Fibroblast of skin of scalp (primary cell): ENCODE measurements at regions not wholly inside any gene's neighbourhood (a gene's known extent, or its start where the extent isn't known, plus 50 kb on each side); places are given as distances from the start of the nearest gene placed in this dataset.

ENCODE experiments used
- DNase-seq: peaks from one replicate; pipeline ENCODE4 v3.0.0-alpha.2; 2013

DNA sequence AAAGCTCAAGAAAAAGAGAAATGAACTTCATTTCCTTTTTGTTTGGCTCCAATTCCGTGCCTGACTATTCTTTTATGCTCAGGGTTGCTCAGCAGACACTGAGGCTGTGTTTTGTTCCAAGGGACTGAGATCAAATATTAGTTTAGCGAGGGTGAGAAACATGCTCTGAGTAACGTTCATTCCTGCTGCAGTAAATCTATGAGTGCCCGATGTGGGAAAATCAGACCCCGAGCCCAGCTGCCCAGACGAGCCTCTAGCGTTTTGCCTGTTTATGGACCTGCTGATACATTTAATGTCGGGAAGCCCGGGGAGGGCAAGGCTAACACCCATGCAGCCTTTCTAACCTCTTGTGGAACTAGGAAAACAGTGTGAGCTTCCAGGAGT lies 119.2 kb downstream of the VAPA start:
- DNase-seq, result no peak

DNA sequence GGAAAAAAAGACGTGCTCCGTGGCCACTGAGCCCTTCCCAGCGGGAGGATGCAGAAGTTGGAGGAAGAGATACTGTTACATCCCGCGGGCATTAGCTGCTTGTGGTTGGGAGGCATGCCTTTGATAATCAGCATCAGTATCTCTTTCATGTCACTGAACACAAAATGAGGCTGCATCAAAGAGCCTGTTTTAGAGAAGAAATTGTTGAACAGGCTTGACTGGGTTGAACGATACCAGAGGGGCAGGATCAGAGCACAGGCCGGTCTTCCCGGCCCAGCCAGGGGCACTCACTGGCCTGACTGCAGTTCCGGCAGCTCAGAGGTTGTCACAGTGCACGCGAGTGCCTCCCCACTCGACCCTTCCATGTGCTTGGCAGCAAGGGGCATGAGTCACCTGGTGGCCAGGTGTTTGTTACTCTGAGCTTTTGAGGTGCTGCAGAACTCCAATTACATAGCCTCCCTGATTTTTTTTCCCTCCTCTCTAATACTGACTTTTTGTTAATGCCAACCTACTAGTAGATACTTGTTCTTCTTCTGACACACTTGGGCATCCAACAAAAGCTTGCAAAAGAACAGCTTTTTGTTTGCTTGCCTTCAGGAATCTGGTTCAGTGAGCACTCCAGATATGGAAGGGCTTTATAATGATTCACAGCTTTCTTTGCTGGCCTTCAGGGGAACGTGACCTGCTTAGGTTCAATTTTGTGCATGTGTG lies 121.6 kb downstream of the VAPA start:
- peak; percentile 58 for DNase-seq

DNA sequence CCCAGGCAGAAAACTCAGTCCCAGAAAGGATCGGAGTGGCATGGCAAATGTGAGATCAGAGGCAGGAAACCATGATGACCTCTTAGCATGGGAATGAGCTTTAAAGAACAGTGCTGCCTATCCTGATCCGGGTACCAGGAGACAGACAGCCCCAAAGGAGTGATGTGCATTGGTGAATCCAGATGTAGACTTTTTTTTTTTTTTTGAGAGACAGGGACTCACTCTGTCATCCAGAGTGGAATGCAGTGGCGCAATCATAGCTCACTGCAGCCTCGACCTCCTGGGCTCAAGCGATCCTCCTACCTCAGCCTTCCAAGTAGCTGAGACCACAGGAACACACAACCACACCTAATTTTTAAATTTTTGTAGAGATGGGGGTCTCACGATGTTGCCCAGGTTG lies 122.7 kb downstream of the VAPA start:
- DNase-seq, result peak; percentile 50

DNA sequence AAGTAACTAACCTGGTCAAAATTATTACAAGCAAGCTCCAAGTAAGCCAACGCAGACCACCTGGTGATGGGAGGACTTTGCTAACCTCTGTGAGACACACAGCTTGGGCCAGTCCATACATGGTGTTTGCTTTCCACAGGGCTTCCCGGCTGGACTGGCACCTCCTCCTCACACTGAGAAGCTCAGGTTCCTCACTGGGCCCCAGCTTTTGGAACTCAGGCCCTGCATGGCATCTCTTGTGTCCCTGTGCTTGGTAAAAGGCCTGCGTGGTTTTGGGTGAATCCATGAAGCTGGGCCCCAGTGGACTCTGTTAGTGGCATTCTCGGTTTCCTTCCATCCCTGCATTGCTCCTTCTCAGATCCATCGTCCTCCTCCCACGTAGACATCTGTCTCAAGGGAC lies 123.4 kb downstream of the VAPA start:
- DNase-seq, result no peak

DNA sequence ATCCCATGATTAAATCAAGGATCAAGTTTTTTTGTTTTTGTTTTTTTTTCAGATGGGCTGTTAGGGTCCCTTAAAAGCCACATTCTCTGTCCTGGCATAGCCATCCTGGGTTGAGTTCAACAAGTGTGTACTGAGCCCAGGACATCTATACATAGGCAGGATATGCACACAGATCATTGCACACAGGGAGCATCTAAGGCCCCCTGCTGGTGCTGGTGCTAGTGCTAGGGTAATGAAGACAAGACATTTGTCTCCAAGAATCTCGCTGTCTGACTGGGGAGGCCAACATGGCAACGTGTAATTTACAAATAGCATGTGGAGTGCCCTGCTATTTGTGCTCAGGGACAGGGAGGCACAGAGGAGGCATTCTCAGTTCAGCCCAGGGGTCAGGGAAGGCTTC lies 124.5 kb downstream of the VAPA start:
- DNase-seq, result no peak

DNA sequence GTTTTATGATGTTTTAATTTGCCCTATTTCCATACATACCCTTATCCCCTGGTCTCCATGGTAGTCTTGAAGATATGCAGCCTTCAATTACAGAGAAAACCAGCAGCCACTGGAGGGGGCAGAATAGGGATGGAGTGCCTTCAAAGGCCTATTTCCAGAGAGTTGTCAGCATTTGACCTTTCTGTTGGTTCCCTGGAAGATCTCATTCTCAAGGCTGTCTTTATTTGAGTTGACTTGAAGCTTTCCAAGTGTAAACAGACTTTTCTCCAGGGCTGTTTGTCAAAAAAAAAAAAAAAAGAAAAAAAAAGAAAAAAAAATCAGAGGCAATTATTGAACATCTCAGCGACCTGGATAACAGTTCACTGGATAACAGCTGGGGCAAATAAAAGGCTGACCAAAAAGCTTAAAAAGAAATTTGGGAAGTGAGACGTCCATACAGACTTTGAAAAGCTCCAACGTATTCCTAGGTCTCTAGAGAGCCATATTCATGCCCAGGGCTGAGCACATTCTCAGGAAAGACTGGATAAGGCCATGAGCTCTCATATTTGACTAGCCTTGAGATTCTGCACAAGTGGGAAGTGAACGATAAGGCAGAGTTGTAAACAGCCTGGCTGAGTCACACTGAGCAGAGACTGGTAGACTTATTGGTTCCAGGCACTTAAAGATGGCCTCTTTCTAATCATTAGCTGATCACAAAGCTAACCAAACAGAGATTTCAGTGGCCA lies 126.6 kb downstream of the VAPA start:
- no peak for DNase-seq

DNA sequence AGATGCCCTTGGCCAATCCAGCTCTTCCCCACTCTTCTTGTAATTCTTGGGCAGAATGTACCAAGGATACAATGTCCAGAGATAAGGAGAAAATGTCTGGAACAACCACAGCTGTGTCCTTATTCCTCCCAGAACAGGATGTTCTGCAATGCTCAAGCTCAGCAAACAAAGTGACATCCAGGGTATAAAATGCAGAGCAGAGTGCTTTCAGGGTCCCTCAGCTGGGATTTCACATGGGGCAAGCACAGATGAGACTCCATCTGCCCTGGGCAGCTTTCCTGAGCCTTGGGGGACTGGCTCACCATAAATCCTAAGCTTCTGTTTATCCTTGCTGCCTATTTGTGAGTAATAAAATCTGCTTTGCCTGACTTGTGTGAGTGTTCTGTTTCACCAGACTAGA lies 127.4 kb downstream of the VAPA start:
- DNase-seq, result peak; percentile 51

DNA sequence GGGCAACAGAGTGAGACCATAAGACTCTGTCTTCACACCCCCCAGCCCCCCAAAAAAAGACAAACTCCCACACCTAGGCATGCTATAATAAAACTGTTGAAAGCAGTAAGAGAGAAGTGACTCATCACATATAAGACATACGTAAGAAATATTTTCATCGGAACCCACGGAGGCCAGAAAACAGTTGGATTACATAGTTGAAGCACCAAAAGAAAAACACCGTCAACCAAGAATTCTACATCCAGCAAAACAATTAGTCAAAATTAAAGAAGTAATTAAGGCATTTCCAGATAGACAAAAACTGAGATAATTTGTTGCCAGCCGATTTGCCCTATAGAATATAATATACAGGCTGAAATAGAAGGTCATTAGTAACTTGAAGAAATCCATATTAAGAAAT lies 128.7 kb downstream of the VAPA start:
- DNase-seq, result no peak

DNA sequence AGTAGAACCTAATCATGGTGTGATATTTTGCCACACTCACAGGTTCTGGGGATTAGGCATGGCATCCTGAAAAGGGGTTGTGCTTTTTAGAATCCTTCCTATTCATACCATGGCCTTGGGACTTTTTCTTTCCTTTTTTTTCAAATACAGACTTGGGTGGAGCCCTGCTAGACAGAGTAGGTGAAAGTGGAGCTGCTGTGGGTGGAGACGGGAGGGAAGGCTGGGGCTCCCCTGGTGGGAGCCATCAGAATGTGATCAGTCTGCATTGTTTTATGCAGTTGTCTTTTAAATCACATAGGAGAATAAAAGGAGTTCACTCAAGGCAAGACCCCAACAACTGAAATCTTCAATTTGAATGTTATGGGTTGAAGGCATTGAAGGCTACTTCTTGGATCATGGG lies 130.2 kb downstream of the VAPA start:
- DNase-seq, result no peak

DNA sequence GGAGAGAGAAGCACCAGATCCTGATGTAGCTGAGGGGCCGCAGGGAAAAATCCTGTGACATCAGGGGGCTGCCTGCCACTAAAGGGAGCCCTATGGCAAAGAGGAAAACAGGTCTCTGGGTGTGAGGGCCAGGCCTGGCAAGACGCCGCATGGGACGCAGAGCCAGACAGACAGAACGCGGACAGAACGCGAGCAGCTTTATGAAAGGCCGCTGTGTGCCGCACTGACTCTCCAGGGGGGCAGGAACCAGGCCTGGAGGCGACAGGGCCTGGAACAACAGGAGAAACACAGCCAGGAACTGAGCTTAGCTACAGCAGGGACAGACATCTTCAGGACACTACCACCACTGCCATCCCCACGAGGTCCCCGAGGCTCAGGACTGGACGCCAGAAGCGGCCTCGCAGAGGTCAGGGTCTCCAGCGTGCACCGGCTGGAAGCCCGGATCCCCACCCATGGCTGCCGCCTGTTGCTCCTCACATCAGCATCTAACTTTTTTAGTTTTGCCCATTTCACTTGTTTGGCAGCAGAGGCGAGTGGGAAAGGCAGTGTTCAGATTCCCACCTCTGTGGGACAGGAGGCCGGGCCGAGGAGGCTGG lies 131.6 kb downstream of the VAPA start:
- no peak for DNase-seq

DNA sequence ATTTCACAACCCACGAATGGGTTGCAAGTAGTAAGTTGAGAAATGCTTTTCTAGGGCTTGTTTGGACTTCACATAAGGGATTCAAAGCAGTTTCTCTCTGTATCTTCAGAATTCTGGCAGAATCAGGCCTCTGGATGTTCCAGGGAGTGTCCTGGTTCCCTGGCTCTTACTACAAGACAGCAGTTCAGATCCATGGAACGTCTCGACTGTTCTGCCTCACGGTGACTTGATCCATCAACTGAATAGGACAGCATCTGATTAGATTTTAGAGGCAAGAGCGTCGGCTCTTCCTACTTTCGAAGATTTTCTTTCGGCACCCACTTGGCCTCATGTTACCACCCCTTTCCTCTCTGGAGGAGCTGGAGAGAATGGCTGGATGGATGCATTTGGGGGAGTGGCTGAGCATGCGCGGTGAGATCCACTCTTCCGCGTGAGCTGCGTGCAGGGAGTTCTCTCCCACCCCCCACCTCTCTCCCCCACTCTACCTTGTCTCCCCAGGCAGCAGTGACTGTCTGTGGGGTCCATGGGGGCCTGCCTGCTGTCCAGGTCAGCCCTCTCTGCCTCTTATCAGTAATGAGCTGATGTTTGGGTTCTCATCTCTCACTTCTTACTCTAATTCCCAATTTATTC lies 132.5 kb downstream of the VAPA start:
- DNase-seq, result no peak

DNA sequence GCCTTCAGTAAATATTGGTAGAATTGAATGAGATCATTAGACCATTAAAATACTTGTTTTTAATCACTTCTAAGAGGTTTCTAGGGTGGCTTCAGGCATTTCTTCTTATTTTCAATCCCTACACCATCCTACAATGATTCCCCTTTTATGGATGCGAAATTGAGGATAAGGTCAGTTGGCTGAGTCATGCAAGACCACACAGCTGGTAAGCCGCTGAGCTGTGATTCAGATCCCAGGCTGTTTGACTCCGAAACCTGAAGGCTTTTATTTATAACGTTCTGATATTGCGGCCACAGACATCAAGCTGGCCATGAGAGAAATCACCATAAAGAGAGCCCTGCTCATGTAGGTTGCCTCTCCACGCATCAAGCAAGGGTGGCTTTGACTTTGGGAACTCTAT lies 133.4 kb downstream of the VAPA start:
- DNase-seq, result peak; percentile 66

DNA sequence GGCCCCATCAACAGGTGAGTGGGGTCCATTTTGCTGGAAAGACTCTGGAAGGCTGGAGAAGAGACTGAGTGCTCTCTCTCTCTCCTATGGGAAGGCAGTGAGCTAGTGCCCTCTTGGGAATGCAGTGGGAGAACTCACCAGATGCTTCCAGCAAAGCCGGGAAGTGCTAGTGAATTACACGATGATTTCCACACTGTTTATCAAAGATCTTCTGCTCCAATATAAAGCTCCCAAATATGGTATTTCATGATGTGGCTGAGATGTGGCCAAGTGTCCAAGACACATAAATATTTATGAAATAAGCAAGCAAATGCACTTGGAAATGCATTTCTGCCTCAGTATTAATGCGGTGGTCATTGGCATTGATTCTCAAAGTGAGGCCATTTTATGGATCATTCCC lies 135.9 kb downstream of the VAPA start:
- peak; percentile 38 for DNase-seq

DNA sequence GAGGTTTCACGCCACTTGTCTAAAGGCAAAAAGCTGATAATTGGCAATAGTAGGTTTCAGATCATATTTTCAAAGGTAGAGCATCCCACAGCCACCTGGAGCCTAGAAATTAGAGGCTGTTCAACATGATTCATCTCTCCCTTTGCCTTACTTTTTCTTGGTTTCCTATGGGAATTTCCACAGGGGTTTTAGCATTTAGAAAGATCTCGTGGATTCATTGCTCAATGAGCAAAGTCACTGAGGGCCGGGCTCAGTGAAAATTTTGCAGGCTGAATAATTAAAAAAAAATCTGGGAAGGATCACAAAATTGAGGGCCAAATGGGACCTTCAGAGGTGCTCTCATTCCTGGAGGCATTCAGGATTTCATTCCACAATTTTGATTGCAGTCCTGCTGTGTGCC lies 137.1 kb downstream of the VAPA start:
- DNase-seq, result no peak

DNA sequence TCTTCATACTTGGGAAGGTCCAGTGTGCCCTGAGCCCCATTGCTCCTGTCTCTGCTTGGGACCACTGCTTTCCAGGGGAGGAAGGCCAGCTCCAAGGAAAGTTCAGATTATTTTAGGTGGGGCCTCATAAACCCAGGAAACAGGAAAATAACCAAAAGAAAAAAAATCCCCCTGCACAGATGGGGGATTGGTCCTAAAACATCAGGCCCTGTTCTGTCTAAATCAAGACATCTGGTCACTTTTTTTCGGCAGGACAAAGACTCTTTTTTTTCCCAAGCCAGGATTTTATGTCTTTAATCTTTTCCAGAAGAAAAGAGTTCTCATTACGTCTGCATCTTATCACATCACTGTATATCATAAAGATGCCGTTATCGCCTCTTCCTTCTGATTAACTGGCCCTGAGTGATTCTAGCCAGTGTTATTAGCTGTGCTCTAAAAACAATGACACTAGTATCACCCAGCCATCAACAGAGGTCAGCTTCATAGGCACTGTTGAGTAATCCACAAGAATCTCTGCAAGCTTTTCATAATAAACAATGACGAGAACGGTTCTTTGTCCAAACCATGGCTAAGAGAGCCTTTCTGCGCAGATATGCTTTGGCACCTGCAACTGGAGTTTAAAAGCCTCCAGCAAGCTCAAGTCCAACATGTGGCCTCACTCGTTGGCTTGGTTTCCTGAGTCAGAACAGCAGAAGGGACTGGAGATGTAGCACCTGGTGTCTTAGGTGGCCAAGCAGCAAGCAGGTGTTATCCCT lies 138.2 kb downstream of the VAPA start:
- no peak for DNase-seq

DNA sequence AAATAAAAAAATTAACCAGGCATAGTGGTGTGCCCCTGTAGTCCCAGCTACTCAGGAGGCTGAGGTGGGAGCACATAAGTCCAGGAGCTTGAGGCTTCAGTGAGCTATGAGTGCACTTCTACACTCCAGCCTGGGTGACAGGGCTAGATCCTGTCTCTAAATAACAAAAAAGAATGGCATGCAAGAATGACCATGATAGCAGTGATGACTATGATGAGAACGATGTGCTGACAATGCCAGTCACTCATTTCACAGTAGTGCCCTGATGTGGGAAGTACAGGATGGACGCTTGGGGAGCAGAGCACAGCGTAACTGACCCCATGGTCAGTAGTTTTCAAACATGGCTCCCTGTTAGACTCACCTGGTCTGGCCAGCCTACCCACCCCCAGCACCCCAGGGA lies 139.1 kb downstream of the VAPA start:
- DNase-seq, result no peak

DNA sequence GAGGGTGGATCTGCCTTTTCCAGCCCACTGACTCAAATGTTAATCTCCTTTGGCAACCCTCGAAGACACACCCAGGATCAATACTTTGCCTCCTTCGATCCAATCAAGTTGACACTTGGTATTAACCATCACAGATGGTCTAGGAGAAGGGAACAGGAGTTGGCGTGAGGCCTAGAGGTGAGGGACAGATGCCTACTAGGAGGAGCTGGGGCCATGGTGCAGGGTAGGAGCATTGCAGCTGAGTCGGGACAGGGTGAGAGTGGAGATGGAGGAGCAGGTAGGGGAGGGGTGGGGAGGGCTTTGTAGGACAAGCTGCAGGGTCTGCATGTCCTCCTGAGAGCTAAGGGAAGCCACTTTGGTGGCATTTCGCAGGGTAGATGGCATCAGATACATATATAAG lies 140.0 kb downstream of the VAPA start:
- no peak for DNase-seq

DNA sequence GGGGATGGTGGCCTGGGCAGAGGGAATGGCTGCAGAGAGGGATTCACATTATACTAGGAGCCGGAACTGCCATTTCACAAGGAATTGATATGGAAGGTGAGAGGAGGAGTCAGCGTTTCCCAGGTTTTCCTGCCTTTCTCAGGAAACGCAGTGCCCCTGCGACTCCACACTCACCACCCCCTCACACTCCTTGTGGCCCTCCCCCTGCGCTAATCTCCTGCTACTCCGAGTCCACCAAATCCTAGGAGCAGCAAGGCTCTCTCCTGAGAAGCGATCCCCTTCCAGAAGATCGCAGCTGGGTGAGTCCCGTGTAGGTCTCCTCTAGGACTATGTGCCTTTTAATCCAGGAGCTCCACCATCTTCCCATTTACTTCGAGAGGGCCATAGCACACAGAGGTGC lies 140.6 kb downstream of the VAPA start:
- DNase-seq, result no peak

DNA sequence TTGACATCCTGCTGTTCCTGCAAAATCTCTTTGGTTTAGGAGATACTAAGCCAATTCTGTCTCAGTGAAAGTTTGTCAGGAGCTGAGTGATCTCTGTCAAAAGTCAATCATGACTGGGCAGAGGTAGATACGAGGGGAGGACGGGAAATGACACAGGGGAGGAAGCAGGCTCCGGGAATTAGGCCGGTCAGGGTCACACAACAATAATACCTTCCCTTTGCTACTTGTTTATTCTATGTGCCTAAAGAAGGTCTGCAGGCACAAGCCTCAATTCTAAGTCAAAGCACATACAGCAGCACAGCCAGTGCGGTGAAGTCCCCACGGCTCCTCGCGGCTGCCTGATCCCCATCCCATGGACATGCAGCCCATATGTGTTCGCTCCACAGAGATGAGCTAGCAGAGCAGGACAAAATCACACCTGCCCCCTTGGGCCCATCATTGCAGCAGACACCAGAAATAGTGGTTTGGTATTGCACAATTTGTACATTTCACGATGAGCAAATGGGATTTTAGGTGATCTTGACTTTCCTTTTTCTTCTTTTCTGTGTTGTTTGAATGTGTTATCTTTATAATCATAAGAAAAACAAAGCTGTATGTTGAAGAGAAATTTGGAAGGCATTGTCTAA lies 141.4 kb downstream of the VAPA start:
- DNase-seq, result no peak

DNA sequence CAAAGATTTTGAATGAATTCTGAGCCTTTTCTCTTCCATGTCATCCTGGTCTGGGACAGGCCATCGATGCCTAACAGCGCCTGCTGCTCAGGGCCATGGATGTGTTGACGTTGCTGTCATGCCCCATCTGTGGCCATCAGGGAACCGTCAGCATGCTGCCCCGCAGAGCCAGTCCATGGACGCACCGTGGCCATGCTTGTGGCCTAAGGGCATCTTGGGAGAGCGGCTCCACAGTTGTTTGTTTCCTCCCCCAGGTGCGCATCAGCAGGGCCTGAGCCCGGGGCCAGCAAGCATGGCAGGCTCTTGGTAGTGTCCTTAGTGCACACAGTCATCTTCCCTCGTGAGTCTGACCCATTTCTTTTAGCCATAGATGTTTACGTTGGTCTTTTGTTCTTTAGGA lies 142.7 kb downstream of the VAPA start:
- DNase-seq, result no peak

DNA sequence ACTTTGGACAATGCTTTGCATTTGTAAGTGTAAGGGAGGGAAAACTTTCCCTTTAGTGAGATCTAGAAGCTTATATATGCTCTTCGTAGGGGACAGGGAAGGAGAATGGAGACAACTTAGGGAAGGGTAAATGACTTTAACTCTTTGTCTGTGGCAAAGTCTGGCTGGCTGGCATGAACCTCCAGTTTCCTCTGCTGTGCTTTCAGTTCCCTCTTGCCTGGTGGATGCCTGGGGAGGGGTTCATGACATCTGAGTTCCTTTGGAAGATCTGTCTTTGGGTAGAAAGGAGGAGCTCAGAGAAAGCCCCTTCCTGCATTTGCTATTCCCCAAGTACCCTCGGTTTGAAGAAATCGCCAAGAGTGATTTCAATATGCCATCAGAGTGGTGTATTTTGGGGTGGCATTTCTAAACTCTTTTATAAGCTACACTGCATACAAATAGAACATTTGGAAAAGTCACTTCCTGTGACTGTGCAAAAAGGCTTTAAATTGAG lies 143.6 kb downstream of the VAPA start:
- DNase-seq, result no peak
